GM12878 (cell line): ENCODE measurements at regions not wholly inside any gene's neighbourhood (a gene's known extent, or its start where the extent isn't known, plus 50 kb on each side); places are given as distances from the start of the nearest gene placed in this dataset.

Experiments
- ATAC-seq: fragments of 200-7000 bp; cut with Tn5 transposase; 3 replicates; pipeline ENCODE4 v1.9.1; 2020; ENCODE audit warnings: mild to moderate bottlenecking, moderate library complexity
- BruUV-seq: library from RNA; stranded (reverse); fragments of 400-500 nt; replicated peaks from 2 replicates; lab custom pipeline; 2021; lab: Mats Ljungman, UMichigan
- CTCF ChIA-PET: fragments of 300-600 bp; sonication (Branson Sonifier 250); formaldehyde crosslinking; extraction: SDS; loops from one replicate; lab custom pipeline; 2021; ENCODE audit warnings: inconsistent platforms; lab: Yijun Ruan, JAX
- POLR2A ChIA-PET: fragments of 350-600 bp; formaldehyde crosslinking; extraction: SDS; loops from one replicate; lab custom pipeline; 2021; ENCODE audit warnings: inconsistent platforms; lab: Charles Lee
- RAD21 ChIA-PET: fragments of 300-600 bp; sonication (Branson Sonifier 250); formaldehyde crosslinking; loops from one replicate; lab custom pipeline; 2023; ENCODE audit warnings: antibody characterized with exemption; ENCODE audit not compliant: unreplicated experiment; lab: Charles Lee
- SMC1A ChIA-PET: fragments of 300-600 bp; sonication (Branson Sonifier 250); formaldehyde crosslinking; loops from one replicate; lab custom pipeline; 2023; ENCODE audit not compliant: unreplicated experiment, uncharacterized antibody; lab: Charles Lee
- DNase-seq: peaks from one replicate; pipeline ENCODE4 v3.0.0-alpha.2; 2011; ENCODE audit warnings: low read depth, low spot score
- FAIRE-seq: peaks from 3 replicates; lab custom pipeline; 2011; peaks lifted over from hg19 to GRCh38; lab: Jason Lieb, UNC
- H2AFZ ChIP-seq: 2 replicates; pipeline ENCODE4 v1.6.0; 2011; ENCODE audit warnings: low read depth, low read length, control low read depth; ENCODE audit not compliant: control insufficient read depth
- H3K27ac ChIP-seq: 2 replicates; pipeline ENCODE4 v1.5.1; 2011; ENCODE audit warnings: control low read depth; ENCODE audit not compliant: control insufficient read depth, insufficient read depth
- H3K27me3 ChIP-seq, 2 experiments: replicated peaks in 1 of 2; 2 replicates each; pipeline versions ENCODE4 v1.6.0 to v1.6.1; 2011; ENCODE audit warnings: low read length in 1 of 2; ENCODE audit not compliant: control insufficient read depth in 2 of 2, insufficient read depth in 2 of 2
- H3K36me3 ChIP-seq, 2 experiments: 2 replicates each; pipeline ENCODE4 v1.5.1; 2011; ENCODE audit warnings: low read length in 1 of 2; ENCODE audit not compliant: control insufficient read depth in 2 of 2, insufficient read depth in 2 of 2
- H3K4me1 ChIP-seq: 2 replicates; pipeline ENCODE4 v1.6.1; 2011; ENCODE audit warnings: mild to moderate bottlenecking, low read length, moderate library complexity, mixed read lengths; ENCODE audit not compliant: control insufficient read depth, insufficient read depth
- H3K4me2 ChIP-seq: 2 replicates; pipeline ENCODE4 v1.6.0; 2011; ENCODE audit warnings: control low read depth; ENCODE audit not compliant: control insufficient read depth, insufficient read depth
- H3K4me3 ChIP-seq: fragments of 200-600 bp; sonication (generic); 2 replicates; pipeline ENCODE4 v1.5.1; 2016
- H3K79me2 ChIP-seq: 2 replicates; pipeline ENCODE4 v1.6.0; 2011; ENCODE audit warnings: low read length; ENCODE audit not compliant: control insufficient read depth, insufficient read depth
- H3K9ac ChIP-seq: 2 replicates; pipeline ENCODE4 v1.8.0; 2011; ENCODE audit warnings: low read length, control low read depth, mixed read lengths; ENCODE audit not compliant: control insufficient read depth, insufficient read depth
- H3K9me3 ChIP-seq: replicated peaks from 3 replicates; pipeline ENCODE4 v1.5.1; 2011; ENCODE audit warnings: mild to moderate bottlenecking, low read length; ENCODE audit not compliant: control insufficient read depth, insufficient read depth
- H4K20me1 ChIP-seq: 2 replicates; pipeline ENCODE4 v1.6.0; 2011; ENCODE audit not compliant: control insufficient read depth, insufficient read depth
- ATF3 ChIP-seq: IDR thresholded peaks from 2 replicates; pipeline ENCODE4 v1.6.1; 2011; ENCODE audit warnings: low read depth, mild to moderate bottlenecking, low read length, moderate library complexity, borderline replicate concordance; ENCODE audit errors: extremely low read depth
- BRCA1 ChIP-seq: IDR thresholded peaks from 2 replicates; pipeline ENCODE4 v1.6.1; 2011; ENCODE audit warnings: low read depth, low read length, improper control_type of control experiment
- FOS ChIP-seq: IDR thresholded peaks from 3 replicates; pipeline ENCODE4 v1.6.1; 2011; ENCODE audit warnings: borderline replicate concordance; ENCODE audit not compliant: insufficient read length; ENCODE audit errors: extremely low read depth
- HDGF ChIP-seq: fragments of 450-650 bp; IDR thresholded peaks from 2 replicates; pipeline ENCODE4 v1.6.1; 2016; ENCODE audit warnings: antibody characterized with exemption
- RAD21 ChIP-seq: IDR thresholded peaks from 2 replicates; pipeline ENCODE4 v1.6.1; 2011; ENCODE audit warnings: mild to moderate bottlenecking, low read depth, low read length, moderate library complexity; ENCODE audit not compliant: insufficient read depth
- SIN3A ChIP-seq: IDR thresholded peaks from 2 replicates; pipeline ENCODE4 v1.6.1; 2012; ENCODE audit warnings: low read depth, low read length, improper control_type of control experiment
- SP1 ChIP-seq: IDR thresholded peaks from one replicate; pipeline ENCODE4 v1.6.1; 2011; ENCODE audit warnings: low read depth, low read length
- TCF3 ChIP-seq: IDR thresholded peaks from 2 replicates; pipeline ENCODE4 v1.6.1; 2012; ENCODE audit warnings: low read depth, mild to moderate bottlenecking, low read length, borderline replicate concordance; ENCODE audit not compliant: insufficient read depth
- ZNF217 ChIP-seq: fragments of 450-650 bp; IDR thresholded peaks from 2 replicates; pipeline ENCODE4 v1.6.1; 2017; ENCODE audit warnings: antibody characterized with exemption, mild to moderate bottlenecking
- ZNF622 ChIP-seq: fragments of 450-650 bp; IDR thresholded peaks from 2 replicates; pipeline ENCODE4 v1.6.1; 2017; ENCODE audit warnings: mild to moderate bottlenecking, inconsistent platforms
- ZSCAN29 ChIP-seq: fragments of 450-650 bp; IDR thresholded peaks from 2 replicates; pipeline ENCODE4 v1.6.1; 2017; ENCODE audit warnings: mild to moderate bottlenecking, moderate library complexity
- WGBS: methylation state at CpG from one replicate; pipeline ENCODE4 v1.1.6; 2016; ENCODE audit warnings: low lambda C conversion rate; ENCODE audit not compliant: insufficient replicate concordance, insufficient coverage; ENCODE audit errors: missing lambda C conversion rate; 5-methylcytosine and 5-hydroxymethylcytosine counted together
- in situ Hi-C: fragments of 300-500 bp; cut with MboI; formaldehyde crosslinking; loops from 9 replicates; pipeline ENCODE4 v1.14.3; 2018; ENCODE audit warnings: mixed read lengths
- intact Hi-C: fragments of 100-400 bp; cut with micrococcal nuclease; formaldehyde crosslinking; loops from one replicate; pipeline ENCODE4 v1.14.2; 2022; ENCODE audit not compliant: unreplicated experiment
- TF ChIP-seq, protein P1 (sequence below): fragments of 450-650 bp; IDR thresholded peaks from 2 replicates; pipeline ENCODE4 v1.6.1; 2017; ENCODE audit warnings: borderline replicate concordance
- TF ChIP-seq, protein P2 (sequence below): fragments of 450-650 bp; IDR thresholded peaks from 2 replicates; pipeline ENCODE4 v1.6.1; 2016; ENCODE audit warnings: mild to moderate bottlenecking, moderate library complexity, borderline replicate concordance
- TF ChIP-seq, protein P3 (sequence below): fragments of 150-350 bp; IDR thresholded peaks from 2 replicates; pipeline ENCODE4 v1.6.1; 2016; ENCODE audit warnings: low read depth, low read length

DNA sequence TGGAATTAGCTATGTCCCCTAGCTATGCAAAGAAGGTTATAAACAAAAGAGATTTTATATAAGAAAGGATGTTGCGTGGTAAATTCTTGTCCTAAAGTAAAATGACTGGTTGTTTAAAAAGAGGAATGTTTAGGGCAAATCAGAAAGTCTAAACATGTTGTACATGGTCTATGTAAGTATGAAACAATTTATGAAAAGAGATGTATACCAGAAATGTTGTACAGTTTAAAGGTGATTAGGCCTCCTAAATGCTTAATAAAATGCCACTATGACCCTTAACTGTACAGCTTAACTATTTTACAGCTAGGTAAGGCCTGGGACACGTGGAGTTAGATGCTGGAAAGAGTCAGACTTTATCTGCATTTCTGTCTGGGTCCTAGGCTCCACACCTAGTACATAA is 775.9 kb upstream of the KLHL1 start:
- FAIRE-seq (no peak), ATAC-seq (no peak), DNase-seq (no peak)
- no peak overlapping the region for H3K4me2 ChIP-seq
- no TSS peak for BruUV-seq
- no peak overlapping the region for H3K27ac ChIP-seq
- H3K36me3 ChIP-seq, result no peaks in the 10 kb centered on the region
- no peaks in the 10 kb centered on the region for H3K27me3 ChIP-seq
- no peaks in the 10 kb centered on the region for H4K20me1 ChIP-seq
- no peak overlapping the region for H3K9ac ChIP-seq
- ChIA-PET SMC1A (interaction anchor here (0.6 kb wide), 1 partner anchor 11 kb away, joined by 3 read pairs; no protein-coding TSS in a partner anchor), RAD21 (no interaction called here), CTCF (interaction anchor here (1.0 to 1.6 kb wide), 3 partner anchors 13 to 79 kb away, joined by 3 to 4 read pairs (median 3); no protein-coding TSS in a partner anchor), POLR2A (no interaction called here)
- H3K79me2 ChIP-seq, result no peaks in the 10 kb centered on the region
- no peak overlapping the region for H2AFZ ChIP-seq
- intact Hi-C loops, result no loop called here
- no peaks in the 10 kb centered on the region for H3K9me3 ChIP-seq
- no peak overlapping the region for H3K4me3 ChIP-seq
- in situ Hi-C loops, result no loop called here
- TF ChIP-seq FOS, result no peak
- TF ChIP-seq SP1, result no peak
- TF ChIP-seq, protein P1, sequence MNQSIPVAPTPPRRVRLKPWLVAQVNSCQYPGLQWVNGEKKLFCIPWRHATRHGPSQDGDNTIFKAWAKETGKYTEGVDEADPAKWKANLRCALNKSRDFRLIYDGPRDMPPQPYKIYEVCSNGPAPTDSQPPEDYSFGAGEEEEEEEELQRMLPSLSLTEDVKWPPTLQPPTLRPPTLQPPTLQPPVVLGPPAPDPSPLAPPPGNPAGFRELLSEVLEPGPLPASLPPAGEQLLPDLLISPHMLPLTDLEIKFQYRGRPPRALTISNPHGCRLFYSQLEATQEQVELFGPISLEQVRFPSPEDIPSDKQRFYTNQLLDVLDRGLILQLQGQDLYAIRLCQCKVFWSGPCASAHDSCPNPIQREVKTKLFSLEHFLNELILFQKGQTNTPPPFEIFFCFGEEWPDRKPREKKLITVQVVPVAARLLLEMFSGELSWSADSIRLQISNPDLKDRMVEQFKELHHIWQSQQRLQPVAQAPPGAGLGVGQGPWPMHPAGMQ, result no peak
- no peak for TF ChIP-seq RAD21
- no peak for TF ChIP-seq BRCA1
- TF ChIP-seq ATF3, result no peak
- TF ChIP-seq SIN3A, result no peak
- TF ChIP-seq ZNF622, result no peak
- no peak for TF ChIP-seq TCF3
- TF ChIP-seq HDGF, result no peak
- TF ChIP-seq, protein P2, sequence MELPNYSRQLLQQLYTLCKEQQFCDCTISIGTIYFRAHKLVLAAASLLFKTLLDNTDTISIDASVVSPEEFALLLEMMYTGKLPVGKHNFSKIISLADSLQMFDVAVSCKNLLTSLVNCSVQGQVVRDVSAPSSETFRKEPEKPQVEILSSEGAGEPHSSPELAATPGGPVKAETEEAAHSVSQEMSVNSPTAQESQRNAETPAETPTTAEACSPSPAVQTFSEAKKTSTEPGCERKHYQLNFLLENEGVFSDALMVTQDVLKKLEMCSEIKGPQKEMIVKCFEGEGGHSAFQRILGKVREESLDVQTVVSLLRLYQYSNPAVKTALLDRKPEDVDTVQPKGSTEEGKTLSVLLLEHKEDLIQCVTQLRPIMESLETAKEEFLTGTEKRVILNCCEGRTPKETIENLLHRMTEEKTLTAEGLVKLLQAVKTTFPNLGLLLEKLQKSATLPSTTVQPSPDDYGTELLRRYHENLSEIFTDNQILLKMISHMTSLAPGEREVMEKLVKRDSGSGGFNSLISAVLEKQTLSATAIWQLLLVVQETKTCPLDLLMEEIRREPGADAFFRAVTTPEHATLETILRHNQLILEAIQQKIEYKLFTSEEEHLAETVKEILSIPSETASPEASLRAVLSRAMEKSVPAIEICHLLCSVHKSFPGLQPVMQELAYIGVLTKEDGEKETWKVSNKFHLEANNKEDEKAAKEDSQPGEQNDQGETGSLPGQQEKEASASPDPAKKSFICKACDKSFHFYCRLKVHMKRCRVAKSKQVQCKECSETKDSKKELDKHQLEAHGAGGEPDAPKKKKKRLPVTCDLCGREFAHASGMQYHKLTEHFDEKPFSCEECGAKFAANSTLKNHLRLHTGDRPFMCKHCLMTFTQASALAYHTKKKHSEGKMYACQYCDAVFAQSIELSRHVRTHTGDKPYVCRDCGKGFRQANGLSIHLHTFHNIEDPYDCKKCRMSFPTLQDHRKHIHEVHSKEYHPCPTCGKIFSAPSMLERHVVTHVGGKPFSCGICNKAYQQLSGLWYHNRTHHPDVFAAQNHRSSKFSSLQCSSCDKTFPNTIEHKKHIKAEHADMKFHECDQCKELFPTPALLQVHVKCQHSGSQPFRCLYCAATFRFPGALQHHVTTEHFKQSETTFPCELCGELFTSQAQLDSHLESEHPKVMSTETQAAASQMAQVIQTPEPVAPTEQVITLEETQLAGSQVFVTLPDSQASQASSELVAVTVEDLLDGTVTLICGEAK, result no peak
- TF ChIP-seq ZSCAN29, result no peak
- TF ChIP-seq, protein P3, sequence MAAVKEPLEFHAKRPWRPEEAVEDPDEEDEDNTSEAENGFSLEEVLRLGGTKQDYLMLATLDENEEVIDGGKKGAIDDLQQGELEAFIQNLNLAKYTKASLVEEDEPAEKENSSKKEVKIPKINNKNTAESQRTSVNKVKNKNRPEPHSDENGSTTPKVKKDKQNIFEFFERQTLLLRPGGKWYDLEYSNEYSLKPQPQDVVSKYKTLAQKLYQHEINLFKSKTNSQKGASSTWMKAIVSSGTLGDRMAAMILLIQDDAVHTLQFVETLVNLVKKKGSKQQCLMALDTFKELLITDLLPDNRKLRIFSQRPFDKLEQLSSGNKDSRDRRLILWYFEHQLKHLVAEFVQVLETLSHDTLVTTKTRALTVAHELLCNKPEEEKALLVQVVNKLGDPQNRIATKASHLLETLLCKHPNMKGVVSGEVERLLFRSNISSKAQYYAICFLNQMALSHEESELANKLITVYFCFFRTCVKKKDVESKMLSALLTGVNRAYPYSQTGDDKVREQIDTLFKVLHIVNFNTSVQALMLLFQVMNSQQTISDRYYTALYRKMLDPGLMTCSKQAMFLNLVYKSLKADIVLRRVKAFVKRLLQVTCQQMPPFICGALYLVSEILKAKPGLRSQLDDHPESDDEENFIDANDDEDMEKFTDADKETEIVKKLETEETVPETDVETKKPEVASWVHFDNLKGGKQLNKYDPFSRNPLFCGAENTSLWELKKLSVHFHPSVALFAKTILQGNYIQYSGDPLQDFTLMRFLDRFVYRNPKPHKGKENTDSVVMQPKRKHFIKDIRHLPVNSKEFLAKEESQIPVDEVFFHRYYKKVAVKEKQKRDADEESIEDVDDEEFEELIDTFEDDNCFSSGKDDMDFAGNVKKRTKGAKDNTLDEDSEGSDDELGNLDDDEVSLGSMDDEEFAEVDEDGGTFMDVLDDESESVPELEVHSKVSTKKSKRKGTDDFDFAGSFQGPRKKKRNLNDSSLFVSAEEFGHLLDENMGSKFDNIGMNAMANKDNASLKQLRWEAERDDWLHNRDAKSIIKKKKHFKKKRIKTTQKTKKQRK, result no peak
- no peak for TF ChIP-seq ZNF217
- H3K4me1 ChIP-seq, result no peaks in the 10 kb centered on the region
- WGBS, result 3% methylated on average over 2 of the region's 2 CpGs
